H9 (cell line): ENCODE measurements at regions not wholly inside any gene's neighbourhood (a gene's known extent, or its start where the extent isn't known, plus 50 kb on each side); places are given as distances from the start of the nearest gene placed in this dataset.

Experiments used
- DNase-seq: peaks from one replicate; pipeline ENCODE4 v3.0.0-alpha.2; 2017
- H2AFZ ChIP-seq: one replicate; pipeline ENCODE4 v1.6.1; 2013; ENCODE audit warnings: mild to moderate bottlenecking, low read length, control low read depth, moderate library complexity
- H2AK5ac ChIP-seq: 2 replicates; pipeline ENCODE4 v1.6.1; 2013; ENCODE audit warnings: low read length, control low read depth, mixed read lengths; ENCODE audit not compliant: insufficient read length
- H2BK120ac ChIP-seq: one replicate; pipeline ENCODE4 v1.6.1; 2013; ENCODE audit warnings: low read depth, mild to moderate bottlenecking, low read length, control low read depth, inconsistent platforms; ENCODE audit not compliant: poor library complexity, severe bottlenecking
- H2BK12ac ChIP-seq: 2 replicates; pipeline ENCODE4 v1.6.1; 2013; ENCODE audit warnings: low read length, control low read depth, mixed read lengths, low read depth; ENCODE audit not compliant: insufficient read length
- H2BK15ac ChIP-seq: 2 replicates; pipeline ENCODE4 v1.6.1; 2013; ENCODE audit warnings: low read depth, low read length, control low read depth
- H2BK20ac ChIP-seq: one replicate; pipeline ENCODE4 v1.6.1; 2013; ENCODE audit warnings: low read depth, mild to moderate bottlenecking, low read length, control low read depth, inconsistent platforms; ENCODE audit not compliant: poor library complexity, severe bottlenecking
- H2BK5ac ChIP-seq: 2 replicates; pipeline ENCODE4 v1.6.1; 2013; ENCODE audit warnings: low read length, control low read depth, mixed read lengths; ENCODE audit not compliant: insufficient read length
- H3K14ac ChIP-seq: 2 replicates; pipeline ENCODE4 v1.6.1; 2013; ENCODE audit warnings: low read length, control low read depth; ENCODE audit not compliant: insufficient read depth
- H3K18ac ChIP-seq: 2 replicates; pipeline ENCODE4 v1.6.1; 2013; ENCODE audit warnings: low read depth, mild to moderate bottlenecking, mixed read lengths, low read length, control low read depth; ENCODE audit not compliant: insufficient read length
- H3K23ac ChIP-seq: 2 replicates; pipeline ENCODE4 v1.6.1; 2013; ENCODE audit warnings: low read length, control low read depth, mixed read lengths, low read depth; ENCODE audit not compliant: insufficient read length
- H3K23me2 ChIP-seq: 2 replicates; pipeline ENCODE4 v1.6.1; 2013; ENCODE audit warnings: low read depth, mild to moderate bottlenecking, mixed read lengths, low read length, control low read depth; ENCODE audit not compliant: insufficient read length, poor library complexity, severe bottlenecking
- H3K27ac ChIP-seq: 2 replicates; pipeline ENCODE4 v1.5.1; 2013; ENCODE audit warnings: low read length, control low read depth, mixed read lengths, low read depth; ENCODE audit not compliant: insufficient read length
- H3K27me3 ChIP-seq: 2 replicates; pipeline ENCODE4 v1.6.1; 2013; ENCODE audit warnings: low read length, control low read depth, inconsistent platforms; ENCODE audit not compliant: insufficient read depth
- H3K4ac ChIP-seq: 2 replicates; pipeline ENCODE4 v1.6.1; 2013; ENCODE audit warnings: low read depth, mild to moderate bottlenecking, control low read depth, inconsistent platforms, low read length, moderate library complexity
- H3K4me1 ChIP-seq: 2 replicates; pipeline ENCODE4 v1.6.1; 2013; ENCODE audit warnings: low read length, control low read depth, inconsistent platforms; ENCODE audit not compliant: insufficient read depth
- H3K4me2 ChIP-seq: 2 replicates; pipeline ENCODE4 v1.6.1; 2013; ENCODE audit warnings: low read length, control low read depth, mixed read lengths; ENCODE audit not compliant: insufficient read length, insufficient read depth
- H3K56ac ChIP-seq: 2 replicates; pipeline ENCODE4 v1.6.1; 2013; ENCODE audit warnings: low read depth, mild to moderate bottlenecking, mixed read lengths, low read length, control low read depth; ENCODE audit not compliant: insufficient read length
- H3K79me1 ChIP-seq: 2 replicates; pipeline ENCODE4 v1.6.1; 2013; ENCODE audit warnings: low read depth, mild to moderate bottlenecking, moderate library complexity, low read length, control low read depth, inconsistent platforms; ENCODE audit not compliant: insufficient read depth, poor library complexity, severe bottlenecking
- H3K79me2 ChIP-seq: 2 replicates; pipeline ENCODE4 v1.6.1; 2013; ENCODE audit warnings: low read length, control low read depth, inconsistent platforms; ENCODE audit not compliant: insufficient read depth
- H3K9ac ChIP-seq: 2 replicates; pipeline ENCODE4 v1.6.1; 2013; ENCODE audit warnings: low read length, control low read depth, mixed read lengths; ENCODE audit not compliant: insufficient read length; ENCODE audit errors: extremely low read depth
- H3K9me3 ChIP-seq: one replicate; pipeline ENCODE4 v1.6.1; 2013; ENCODE audit warnings: low read depth, low read length, inconsistent platforms; ENCODE audit not compliant: control insufficient read depth
- H3T11ph ChIP-seq: one replicate; pipeline ENCODE4 v1.6.1; 2013; ENCODE audit warnings: mild to moderate bottlenecking, low read length, control low read depth, inconsistent platforms
- H4K20me1 ChIP-seq: one replicate; pipeline ENCODE4 v1.6.1; 2013; ENCODE audit not compliant: control insufficient read depth, insufficient read length, insufficient read depth
- H4K5ac ChIP-seq: 2 replicates; pipeline ENCODE4 v1.6.1; 2013; ENCODE audit warnings: low read depth, mild to moderate bottlenecking, mixed read lengths, low read length, control low read depth; ENCODE audit not compliant: insufficient read length
- H4K8ac ChIP-seq: replicated peaks from 2 replicates; pipeline ENCODE4 v1.6.1; 2013; ENCODE audit warnings: low read length, control low read depth, mixed read lengths, low read depth; ENCODE audit not compliant: insufficient read length
- H4K91ac ChIP-seq: 2 replicates; pipeline ENCODE4 v1.6.1; 2013; ENCODE audit warnings: low read depth, mild to moderate bottlenecking, moderate library complexity, mixed read lengths, low read length, control low read depth; ENCODE audit not compliant: insufficient read length
- H3K27ac Mint-ChIP-seq, 3 experiments: 2 replicates in 2 of 3; 3 replicates in 1 of 3; pipeline ENCODE4 v1.8.0; 2020 to 2021; ENCODE audit warnings: mixed read lengths in 3 of 3, mild to moderate bottlenecking in 1 of 3, moderate library complexity in 1 of 3
- H3K27me3 Mint-ChIP-seq: 2 replicates; pipeline ENCODE4 v1.8.0; 2021; ENCODE audit warnings: low read depth, mild to moderate bottlenecking, moderate library complexity, mixed read lengths
- H3K36me3 Mint-ChIP-seq, 3 experiments: 2 replicates in 2 of 3; 3 replicates in 1 of 3; pipeline ENCODE4 v1.8.0; 2020 to 2021; ENCODE audit warnings: low read depth in 3 of 3, mixed read lengths in 3 of 3; ENCODE audit not compliant: insufficient read depth in 1 of 3
- H3K4me1 Mint-ChIP-seq, 2 experiments: 2 replicates each; pipeline ENCODE4 v1.8.0; 2020; ENCODE audit warnings: mixed read lengths in 2 of 2
- H3K4me3 Mint-ChIP-seq, 2 experiments: 2 replicates in 1 of 2; 3 replicates in 1 of 2; pipeline ENCODE4 v1.8.0; 2020 to 2021; ENCODE audit warnings: mild to moderate bottlenecking in 2 of 2, mixed read lengths in 2 of 2, moderate library complexity in 1 of 2
- H3K9me3 Mint-ChIP-seq, 2 experiments: 2 replicates in 1 of 2; 3 replicates in 1 of 2; pipeline ENCODE4 v1.8.0; 2020; ENCODE audit warnings: mild to moderate bottlenecking in 2 of 2, mixed read lengths in 2 of 2, moderate library complexity in 1 of 2
- WGBS: extraction: QIAGEN DNeasy Blood & Tissue Kit; methylation state at CpG from one replicate; pipeline ENCODE4 v1.1.7; 2013; ENCODE audit warnings: missing lambda C conversion rate, low lambda C conversion rate, mixed read lengths; ENCODE audit not compliant: insufficient read length; ENCODE audit errors: extremely low coverage; 5-methylcytosine and 5-hydroxymethylcytosine counted together
- TF ChIP-seq, protein P1 (sequence below): fragments of 200-600 bp; sonication (generic); conservative IDR thresholded peaks from 3 replicates; pipeline ENCODE4 v1.8.0; 2021; ENCODE audit warnings: antibody characterized with exemption, mild to moderate bottlenecking

DNA sequence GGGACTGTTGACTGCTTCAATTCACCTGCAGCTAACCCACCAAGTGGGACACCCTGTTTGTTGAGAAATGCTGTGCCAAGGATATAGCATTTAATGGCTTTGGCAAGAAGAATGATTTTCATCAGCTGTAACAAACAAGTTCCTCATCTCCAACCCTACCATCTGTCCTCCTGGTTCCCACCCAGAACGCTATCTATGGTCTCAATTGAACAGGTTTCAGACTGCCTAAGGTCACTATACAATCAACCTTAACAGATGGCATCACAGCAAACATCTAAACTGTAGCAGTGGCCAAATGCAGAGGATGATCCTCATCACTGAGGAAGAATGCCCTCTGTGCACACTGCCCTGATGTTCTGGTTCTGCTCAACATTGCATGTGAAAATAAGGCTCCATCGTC lies 546.2 kb upstream of the FOXG1 start:
- Histone ChIP-seq H2AFZ (no peak overlapping the region), H3K4me1 (no peaks in the 10 kb centered on the region), H4K20me1 (no peaks in the 10 kb centered on the region), H3K79me2 (no peaks in the 10 kb centered on the region), H2BK15ac (no peak overlapping the region), H3K18ac (no peak overlapping the region), H3K27me3 (no peaks in the 10 kb centered on the region), H3T11ph (no peak overlapping the region), H3K23ac (no peak overlapping the region), H2AK5ac (no peak overlapping the region), H3K14ac (no peak overlapping the region), H4K91ac (no peak overlapping the region), H3K23me2 (no peaks in the 10 kb centered on the region), H4K8ac (no peak overlapping the region), H3K9me3 (no peaks in the 10 kb centered on the region), H2BK5ac (no peak overlapping the region), H3K79me1 (no peaks in the 10 kb centered on the region), H3K4me2 (no peak overlapping the region), H3K9ac (no peak overlapping the region), H2BK12ac (no peak overlapping the region), H2BK120ac (no peak overlapping the region), H3K56ac (no peak overlapping the region), H3K4ac (no peak overlapping the region), H2BK20ac (no peak overlapping the region), H3K27ac (no peak overlapping the region), H4K5ac (no peak overlapping the region)
- no peak for DNase-seq
- Mint-ChIP-seq H3K9me3 (peaks cover 0 to 2% of the 10 kb centered on the region in 2 experiments; a peak in 2 of 5 replicates), H3K27me3 (no peaks in the 10 kb centered on the region; the same call in 1 of the 2 replicates), H3K4me1 (no peaks in the 10 kb centered on the region), H3K36me3 (no peaks in the 10 kb centered on the region), H3K4me3 (no peak overlapping the region), H3K27ac (no peak overlapping the region)
- WGBS, result no CpG with 5 or more reads among the region's 2 CpGs
- TF ChIP-seq, protein P1, sequence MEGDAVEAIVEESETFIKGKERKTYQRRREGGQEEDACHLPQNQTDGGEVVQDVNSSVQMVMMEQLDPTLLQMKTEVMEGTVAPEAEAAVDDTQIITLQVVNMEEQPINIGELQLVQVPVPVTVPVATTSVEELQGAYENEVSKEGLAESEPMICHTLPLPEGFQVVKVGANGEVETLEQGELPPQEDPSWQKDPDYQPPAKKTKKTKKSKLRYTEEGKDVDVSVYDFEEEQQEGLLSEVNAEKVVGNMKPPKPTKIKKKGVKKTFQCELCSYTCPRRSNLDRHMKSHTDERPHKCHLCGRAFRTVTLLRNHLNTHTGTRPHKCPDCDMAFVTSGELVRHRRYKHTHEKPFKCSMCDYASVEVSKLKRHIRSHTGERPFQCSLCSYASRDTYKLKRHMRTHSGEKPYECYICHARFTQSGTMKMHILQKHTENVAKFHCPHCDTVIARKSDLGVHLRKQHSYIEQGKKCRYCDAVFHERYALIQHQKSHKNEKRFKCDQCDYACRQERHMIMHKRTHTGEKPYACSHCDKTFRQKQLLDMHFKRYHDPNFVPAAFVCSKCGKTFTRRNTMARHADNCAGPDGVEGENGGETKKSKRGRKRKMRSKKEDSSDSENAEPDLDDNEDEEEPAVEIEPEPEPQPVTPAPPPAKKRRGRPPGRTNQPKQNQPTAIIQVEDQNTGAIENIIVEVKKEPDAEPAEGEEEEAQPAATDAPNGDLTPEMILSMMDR, result no peak
